HG03571 (cell line): ENCODE measurements at regions not wholly inside any gene's neighbourhood (a gene's known extent, or its start where the extent isn't known, plus 50 kb on each side); places are given as distances from the start of the nearest gene placed in this dataset.
"Not testable (repeated sequence)": the region's sequence is repeated elsewhere in the genome, so short reads cannot be mapped to it uniquely, and the experiment has no call there.

ENCODE experiments used
- ATAC-seq: cut with Tn5 transposase; IDR thresholded peaks from one replicate; pipeline ENCODE4 v1.9.1; 2021; ENCODE audit not compliant: unreplicated experiment

DNA sequence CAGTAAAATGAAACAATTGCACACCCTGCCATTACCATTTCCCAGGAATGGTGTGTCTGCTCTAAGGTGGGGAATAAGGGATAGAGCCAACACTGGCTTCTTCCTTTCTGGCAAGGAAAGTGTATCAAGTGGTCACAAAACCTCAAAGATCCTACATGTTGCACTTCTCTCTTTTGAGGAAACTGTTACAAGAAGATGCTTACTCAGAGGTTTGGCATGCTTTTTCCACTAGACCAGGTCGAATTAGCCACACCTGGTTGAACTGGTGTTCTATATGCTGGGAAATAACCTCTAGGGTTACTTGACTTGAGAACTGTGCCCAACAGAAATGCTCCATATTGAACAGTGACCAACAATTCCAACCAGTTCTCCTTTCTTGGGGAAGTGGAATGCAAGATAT, 102.9 kb downstream of the LRRN1 start:
- no peak for ATAC-seq

DNA sequence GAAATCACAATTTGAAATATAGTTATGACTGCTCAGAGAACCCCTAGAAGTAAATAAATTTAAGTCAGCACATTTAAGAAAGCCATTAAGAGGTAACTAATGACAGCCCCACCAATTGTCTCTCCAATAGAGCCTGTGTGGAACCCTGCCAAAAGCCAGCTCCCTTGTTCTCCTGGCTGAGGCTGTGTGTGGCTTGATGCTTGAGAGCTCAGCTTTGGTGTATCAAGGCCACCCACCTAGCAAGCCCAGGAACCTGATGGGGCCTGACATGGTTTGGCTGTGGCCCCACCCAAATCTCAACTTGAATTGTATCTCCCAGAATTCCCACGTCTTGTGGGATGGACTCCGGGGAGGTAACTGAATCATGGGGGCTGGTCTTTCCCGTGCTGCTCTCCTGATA, 106.9 kb downstream of the LRRN1 start:
- ATAC-seq: no peak

DNA sequence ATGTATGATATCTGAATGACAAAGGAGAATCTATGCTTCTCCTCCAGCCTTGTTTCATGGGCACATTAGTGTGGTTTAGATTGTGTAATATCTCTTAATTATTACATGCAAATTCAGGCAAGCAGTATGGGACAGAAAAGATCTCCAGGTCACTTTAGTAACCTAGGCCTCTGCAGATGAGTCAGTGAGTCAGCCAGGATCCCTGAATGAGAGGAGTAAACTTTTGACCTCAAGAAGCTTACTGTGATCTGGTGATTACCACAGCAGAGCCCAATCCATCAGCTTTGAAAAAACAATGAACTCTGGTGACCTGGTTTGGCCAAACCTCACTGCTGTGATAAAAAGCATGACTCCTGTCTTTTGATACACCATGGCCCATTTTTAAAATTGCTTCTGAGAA, 107.8 kb downstream of the LRRN1 start:
- ATAC-seq: no peak

DNA sequence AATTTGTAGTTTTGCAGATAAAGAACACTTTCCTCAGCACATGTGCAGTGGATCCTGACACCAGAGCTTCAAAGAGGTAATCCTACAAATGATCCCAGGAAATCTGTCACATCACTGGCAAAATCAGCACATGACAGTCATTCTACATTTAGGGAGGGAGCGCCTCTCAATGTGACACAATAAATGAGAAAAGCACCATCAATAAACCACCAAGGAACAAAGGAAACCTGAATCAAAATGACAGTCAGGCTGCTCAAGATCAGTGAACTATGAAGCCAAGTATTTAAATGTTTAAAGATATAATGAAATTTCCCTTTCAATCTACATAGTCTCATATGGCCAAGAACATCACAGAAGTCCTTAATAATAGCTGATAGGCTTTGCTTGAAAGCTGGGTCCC, 119.5 kb downstream of the LRRN1 start:
- no peak for ATAC-seq

DNA sequence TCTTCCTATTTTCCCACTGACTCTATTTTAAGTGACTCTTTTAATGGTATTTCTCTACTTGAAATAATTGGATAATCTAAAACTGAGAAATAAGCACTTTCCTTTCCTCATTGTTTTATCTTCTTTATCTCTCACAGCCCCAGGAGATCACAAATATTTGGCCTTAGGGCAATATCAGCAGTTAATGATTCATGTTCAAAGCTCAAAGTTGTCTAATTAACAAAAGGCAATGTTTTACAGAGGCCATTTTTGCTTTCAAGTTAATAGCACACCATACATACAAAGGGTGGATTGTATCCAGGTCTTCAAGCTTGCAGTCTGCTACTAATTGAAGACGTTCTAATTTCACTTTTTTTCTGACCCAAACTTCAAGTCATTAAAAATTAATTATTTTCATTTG, 120.1 kb downstream of the LRRN1 start:
- no peak for ATAC-seq

DNA sequence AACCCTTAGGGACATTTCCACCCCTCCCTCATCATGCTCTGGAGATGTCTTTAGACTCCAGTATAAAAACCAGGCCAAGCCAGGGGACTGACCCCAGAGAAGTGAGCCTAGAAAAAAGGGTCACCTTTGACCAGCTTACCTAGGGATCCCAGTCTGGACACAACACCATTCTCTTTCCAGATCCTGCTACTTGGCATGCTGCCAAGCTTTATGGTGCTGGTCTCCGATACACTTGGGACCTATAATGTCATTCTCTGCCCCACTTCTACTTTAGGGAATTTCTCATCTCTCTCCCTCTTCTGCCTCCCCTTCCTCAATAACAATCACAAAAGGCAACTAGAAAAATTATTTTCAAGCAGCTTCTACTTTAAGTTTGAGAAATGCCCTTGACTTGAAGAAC, 124.4 kb downstream of the LRRN1 start:
- no peak for ATAC-seq

DNA sequence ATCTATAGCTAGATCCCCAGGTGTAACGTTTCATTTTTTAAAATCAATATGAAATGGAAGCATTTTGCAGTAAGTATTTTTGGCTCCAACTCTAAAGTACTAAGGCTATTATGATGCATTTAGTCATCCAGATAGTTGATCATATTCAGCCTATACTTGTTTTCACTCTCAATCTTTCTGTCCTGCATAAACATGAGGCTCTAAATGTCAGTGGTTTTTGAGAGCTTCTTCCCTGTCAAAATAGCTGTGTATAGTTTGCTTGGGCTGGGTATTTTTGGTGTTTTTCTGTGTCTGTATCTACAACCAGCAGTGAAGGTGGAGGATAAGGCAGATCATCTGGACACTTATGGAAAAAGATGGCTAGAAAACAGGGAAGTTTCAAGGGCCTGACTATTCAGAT, 128.0 kb downstream of the LRRN1 start:
- no peak for ATAC-seq

DNA sequence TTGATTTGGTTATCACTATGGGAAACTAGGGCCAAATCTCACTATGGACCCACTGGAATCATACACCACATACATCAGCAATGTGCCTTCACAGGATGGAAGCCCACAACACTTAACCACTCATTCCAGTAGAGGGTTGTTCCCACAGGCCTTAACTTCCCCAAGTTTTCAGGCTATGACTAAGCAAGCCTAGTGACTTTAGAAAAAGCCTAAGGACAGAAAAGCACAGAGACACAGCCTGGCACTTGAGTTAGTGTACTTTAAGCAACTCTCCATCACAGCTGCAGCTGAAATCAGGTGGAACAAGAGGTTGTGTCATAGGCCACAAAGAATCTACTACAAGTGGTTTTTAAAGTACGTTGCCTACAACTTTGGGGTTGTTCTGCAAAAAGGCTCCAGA, 128.7 kb downstream of the LRRN1 start:
- ATAC-seq: no peak

DNA sequence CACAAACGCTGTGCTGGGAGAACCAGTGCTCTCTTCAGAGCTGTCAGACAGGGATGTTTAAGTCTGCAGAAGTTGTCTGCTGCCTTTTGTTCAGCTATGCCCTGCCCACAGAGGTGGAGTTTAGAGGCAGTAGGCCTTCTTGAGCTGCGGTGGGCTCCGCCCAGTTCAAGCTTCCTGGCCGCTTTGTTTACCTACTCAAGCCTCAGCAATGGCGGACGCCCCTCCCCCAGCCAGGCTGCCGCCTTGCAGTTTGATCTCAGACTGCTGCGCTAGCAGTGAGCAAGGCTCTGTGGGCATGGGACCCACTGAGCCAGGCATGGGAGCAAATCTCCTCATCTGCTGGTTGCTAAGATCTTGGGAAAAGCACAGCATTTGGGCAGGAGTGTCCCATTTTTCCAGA, 142.1 kb downstream of the LRRN1 start:
- ATAC-seq: not testable (repeated sequence)

DNA sequence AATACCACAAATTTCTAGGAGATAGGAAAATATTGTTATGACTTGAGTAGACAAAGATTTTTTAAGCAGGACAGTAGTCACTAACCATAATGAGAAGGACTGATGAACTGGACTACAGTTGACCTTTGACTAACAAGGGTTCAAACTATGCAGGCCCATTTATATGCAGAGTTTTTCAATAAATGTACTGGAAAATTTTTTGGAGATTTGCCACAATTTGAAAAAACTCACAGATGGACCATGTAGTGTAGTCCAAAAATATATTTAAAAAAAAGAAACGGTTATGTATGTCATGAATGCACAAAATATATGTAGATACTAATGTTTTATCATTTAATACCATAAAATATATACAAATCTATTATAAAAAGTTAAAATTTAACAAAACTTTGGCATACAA, 151.8 kb downstream of the LRRN1 start:
- no peak for ATAC-seq

DNA sequence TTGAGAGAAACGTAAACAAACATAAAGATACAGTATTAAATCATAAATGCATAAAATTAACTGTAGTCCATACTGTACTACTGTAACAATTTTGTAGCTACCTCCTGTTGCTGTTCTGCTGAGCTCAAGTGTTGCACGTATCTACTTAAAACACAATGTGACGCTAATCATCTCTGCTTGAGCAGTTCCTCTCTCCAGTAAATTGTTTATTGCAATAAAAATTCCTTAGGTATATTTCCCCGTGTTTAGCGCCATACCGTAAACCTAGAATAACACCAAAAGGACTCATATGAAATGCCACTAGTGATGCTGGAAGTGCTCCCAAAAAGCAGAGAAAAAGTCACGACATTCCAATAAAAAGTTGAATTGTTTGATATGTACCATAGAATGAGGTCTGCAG, 152.3 kb downstream of the LRRN1 start:
- no peak for ATAC-seq

DNA sequence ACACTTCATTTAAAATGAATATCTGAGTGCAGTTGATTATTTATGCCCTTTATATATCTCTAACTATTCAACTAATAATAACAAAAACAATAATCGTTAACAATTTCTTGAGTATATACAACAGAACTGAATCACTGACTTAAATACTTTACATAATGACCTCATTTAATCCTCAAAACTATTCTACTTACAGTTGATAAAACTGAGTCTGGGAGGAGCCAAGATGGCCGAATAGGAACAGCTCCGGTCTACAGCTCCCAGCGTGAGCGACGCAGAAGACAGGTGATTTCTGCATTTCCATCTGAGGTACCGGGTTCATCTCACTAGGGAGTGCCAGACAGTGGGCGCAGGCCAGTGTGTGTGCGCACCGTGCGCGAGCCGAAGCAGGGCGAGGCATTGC, 163.6 kb downstream of the LRRN1 start:
- ATAC-seq: not testable (repeated sequence)

DNA sequence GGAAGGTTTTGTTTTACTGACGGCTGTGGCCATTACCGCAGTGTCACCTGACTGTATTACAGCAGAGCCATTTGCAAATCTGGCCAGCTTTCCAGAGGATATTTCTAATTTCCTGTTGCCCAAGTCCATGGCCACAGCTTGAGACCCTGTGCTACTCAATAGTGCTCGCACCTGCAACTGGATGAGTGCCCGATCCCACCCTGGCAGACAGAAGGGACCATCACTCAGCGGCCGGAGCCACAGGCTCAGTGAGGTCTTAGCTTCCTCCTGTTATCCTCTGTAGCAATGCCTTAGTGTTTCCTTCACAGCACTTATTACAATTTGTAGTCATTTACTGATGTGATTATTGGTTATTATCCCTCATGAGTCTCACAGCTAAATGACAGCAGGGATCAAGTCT, 184.8 kb downstream of the LRRN1 start:
- no peak for ATAC-seq

DNA sequence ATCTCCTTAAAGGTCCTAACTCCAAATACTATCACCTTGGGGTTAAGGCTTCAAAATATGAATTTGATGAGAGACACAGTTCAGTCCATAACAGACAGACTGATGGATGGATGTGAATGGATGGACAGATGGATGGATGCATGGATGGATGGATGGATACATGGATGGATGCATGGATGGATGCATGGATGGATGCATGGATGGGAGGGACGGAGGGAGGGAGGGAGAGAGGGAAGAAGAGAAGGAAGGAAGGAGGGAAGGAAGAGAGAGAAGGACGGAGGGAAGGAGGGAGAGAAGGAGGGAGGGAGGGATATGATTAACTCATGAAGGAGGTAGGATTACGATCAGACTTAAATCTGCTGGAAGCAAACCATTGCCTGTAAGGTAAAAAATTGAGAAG, 192.4 kb downstream of the LRRN1 start:
- ATAC-seq: no peak

DNA sequence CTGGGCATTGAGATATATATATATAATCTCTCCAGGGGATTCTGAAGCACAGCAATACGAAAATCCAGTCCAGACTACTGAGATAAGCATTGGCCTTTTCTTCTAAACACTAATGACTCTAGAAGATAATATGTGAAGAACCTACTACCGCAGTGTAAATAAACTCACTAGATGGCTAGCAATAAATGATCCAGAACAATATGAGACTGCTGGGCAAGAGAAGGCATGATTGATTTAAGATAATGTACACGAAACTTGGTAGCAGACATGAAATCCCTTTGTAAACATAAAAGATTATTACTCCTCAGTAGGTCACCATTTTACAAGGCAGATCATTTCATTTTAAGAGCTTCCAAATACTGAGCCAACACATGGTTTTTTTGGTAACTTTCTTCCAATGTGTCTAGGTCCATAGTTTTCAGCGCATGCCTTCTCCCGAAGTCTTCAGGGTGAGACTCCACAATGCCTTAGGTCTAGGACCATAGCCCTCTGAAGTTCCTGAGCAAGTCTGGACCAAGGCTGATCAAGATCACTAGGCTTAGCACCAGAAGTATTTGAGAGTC, 193.2 kb downstream of the LRRN1 start:
- no peak for ATAC-seq

DNA sequence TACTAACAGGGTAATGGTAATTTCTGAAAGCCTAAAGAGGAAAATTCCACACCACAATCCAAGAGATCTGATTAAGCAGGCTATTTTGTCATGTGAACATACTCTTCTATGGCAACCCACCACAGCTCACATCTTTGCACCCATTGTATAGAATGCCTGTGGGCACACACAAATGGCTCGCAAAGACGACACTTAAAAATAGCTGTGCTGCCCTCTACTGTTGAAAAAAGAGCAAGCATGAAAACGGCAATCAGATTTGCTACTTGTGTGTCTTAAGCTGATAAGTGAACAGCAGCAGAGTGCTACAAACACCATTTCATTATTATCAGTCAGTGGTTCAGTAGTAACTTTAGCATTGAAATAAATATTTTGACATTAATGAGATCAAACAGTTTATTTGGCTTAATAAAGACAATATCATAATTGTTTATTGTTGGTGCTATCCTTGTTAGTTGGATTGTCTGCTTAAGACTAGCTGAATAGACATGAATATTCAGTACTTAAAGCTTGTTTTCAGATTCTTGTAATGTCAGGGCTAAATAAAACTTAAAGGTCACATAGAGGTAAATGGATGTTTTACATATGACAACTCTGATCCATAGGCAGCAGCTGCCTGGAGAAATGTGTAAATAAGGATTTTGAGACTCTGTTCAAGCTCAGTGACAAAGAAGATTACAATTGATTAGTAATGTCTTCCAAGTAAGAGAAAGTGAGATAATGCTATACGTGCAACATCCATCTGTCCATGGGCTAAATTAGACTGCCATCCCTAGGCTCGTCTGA, 199.1 kb downstream of the LRRN1 start:
- ATAC-seq: peak; percentile 68

DNA sequence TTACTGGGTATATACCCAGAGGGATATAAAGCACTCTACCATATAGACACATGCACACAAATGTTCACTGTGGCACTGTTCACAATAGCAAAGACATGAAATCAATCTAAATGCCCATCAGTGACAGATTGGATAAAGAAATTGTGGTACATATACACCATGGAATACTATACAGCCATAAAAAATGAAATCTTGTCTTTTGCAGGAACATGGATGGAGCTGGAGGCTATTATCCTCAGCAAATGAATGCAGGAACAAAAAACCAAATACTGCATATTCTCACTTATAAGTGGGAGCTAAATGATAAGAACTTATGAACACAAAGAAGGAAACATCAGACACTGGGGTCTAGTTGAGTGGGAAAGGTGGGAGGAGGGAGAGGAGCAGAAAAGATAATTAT, 200.1 kb downstream of the LRRN1 start:
- ATAC-seq: not testable (repeated sequence)

DNA sequence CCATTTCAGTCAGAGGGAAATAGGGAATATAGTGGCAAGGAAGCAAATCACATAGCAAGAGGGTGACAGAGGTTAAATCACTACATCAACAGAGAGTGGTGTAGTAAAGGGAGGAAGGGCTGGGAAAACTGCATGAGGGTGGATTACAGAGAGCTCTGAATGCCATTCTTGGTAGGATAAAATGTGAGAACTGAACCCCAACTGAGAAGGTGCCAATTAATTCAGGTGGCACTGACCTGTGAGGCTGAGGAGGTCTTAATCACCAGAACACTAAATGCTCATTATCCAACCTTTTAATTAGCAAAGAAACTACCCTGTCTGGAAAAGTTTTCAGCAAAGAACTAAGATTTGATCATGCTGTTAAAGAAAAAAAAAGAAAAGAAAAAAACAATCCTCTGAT, 202.7 kb downstream of the LRRN1 start:
- no peak for ATAC-seq

DNA sequence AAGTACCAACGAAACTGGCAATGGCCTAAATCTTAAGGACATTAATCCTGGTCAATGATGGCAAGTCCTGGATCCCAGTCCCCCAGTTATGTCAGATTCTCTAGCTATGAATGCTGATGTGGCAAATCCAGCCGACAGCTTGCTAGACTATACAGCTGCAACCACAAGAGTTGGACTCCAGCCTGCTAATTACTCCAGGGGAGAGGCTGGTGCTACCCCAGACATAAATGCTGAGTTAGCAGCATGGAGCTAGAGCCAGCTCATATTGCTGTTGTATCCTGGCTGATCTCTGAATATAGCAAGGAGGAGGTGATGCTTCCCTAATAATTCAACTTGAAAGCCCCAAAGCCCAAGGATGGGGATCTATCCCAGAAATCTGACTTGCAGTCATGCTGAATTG, 207.1 kb downstream of the LRRN1 start:
- no peak for ATAC-seq

DNA sequence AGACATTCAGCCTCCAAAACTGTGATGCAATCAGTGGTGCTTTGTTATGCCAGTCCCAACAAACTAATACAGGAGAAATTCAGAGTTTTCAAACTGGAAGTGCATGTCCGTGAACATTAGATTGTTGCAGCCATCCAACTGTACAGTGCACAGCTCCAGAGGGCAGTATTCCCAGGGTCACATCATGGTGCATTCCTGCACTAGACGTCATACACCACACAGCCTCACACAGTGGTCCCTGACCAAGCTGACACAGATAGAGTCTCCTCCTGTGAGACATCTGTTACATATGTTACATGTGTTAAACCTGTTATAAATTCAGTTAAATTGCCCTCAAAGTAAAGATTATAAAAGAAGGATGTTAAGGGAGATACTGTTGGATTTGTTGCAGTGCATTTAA, 209.0 kb downstream of the LRRN1 start:
- ATAC-seq: no peak

DNA sequence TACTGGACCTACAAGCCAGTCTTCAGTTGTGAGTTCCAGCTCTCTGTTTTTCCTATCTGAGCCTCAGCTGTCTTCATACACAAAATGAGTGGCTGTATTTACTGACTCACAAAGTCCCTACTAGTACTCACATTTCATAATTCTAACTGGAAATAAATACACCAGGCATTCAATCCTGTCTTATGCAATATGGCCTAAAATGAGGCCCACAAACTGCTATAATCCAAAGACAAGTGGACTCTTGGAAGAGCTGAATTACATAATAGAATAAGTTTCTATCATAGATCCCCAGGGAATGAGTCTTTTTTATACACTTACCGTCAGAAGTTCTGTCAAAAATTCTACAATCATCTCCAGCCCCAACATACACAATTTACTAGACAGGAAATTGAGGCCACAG, 211.9 kb downstream of the LRRN1 start:
- no peak for ATAC-seq

DNA sequence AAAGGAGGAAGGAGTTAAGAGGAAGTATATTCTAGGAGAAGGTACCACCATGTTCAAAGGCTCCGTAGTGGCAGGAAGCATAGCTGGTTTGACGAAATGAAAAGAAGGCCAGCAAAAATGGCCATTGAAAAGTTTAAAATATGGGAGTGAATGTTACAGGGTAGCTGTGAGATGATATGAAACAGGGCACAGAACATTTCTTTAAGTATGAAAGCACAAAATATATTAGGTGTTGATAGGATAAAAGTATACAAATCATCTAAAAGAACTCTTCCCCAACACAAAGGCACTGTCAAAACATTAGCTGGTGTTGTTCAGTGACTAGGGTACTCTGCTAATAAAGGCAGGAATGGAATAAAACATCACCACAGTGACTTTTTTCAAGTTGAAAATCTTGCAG, 216.2 kb downstream of the LRRN1 start:
- ATAC-seq: no peak

DNA sequence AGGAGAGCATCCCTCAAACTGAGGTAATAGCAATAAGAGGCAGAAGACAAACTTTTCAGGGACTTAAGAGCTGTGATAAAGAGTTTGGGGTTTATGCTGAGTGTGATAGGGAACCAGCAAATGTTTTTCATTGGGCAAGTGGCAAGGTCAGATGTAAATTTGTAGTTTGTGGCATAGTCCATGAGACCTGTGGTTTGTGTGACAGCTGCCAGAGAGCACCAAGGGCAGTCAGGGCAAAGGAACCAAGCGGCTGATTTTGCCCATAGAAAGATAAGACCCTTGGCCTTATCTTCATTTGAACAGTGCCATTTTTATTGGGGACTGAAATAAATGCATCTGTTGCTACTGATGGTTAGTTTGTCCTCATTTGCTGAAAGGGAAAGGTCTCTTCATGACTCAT, 220.3 kb downstream of the LRRN1 start:
- no peak for ATAC-seq
